B cell (primary cell): ENCODE measurements at regions not wholly inside any gene's neighbourhood (a gene's known extent, or its start where the extent isn't known, plus 50 kb on each side); places are given as distances from the start of the nearest gene placed in this dataset.

Experiments
- EZH2 ChIP-seq: IDR thresholded peaks from 2 replicates; pipeline ENCODE4 v1.6.1; 2012; ENCODE audit warnings: borderline replicate concordance, low read depth, mild to moderate bottlenecking, moderate library complexity, low read length; ENCODE audit not compliant: insufficient read depth, poor library complexity, severe bottlenecking
- TF ChIP-seq, protein P1 (sequence below): fragments of 200-600 bp; IDR thresholded peaks from one replicate; pipeline ENCODE4 v1.8.0; 2022; ENCODE audit warnings: antibody characterized with exemption, mild to moderate bottlenecking

- TF ChIP-seq, protein P1, sequence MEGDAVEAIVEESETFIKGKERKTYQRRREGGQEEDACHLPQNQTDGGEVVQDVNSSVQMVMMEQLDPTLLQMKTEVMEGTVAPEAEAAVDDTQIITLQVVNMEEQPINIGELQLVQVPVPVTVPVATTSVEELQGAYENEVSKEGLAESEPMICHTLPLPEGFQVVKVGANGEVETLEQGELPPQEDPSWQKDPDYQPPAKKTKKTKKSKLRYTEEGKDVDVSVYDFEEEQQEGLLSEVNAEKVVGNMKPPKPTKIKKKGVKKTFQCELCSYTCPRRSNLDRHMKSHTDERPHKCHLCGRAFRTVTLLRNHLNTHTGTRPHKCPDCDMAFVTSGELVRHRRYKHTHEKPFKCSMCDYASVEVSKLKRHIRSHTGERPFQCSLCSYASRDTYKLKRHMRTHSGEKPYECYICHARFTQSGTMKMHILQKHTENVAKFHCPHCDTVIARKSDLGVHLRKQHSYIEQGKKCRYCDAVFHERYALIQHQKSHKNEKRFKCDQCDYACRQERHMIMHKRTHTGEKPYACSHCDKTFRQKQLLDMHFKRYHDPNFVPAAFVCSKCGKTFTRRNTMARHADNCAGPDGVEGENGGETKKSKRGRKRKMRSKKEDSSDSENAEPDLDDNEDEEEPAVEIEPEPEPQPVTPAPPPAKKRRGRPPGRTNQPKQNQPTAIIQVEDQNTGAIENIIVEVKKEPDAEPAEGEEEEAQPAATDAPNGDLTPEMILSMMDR = no peak
- TF ChIP-seq EZH2 = no peak
These were observed 455.7 kb downstream of the GALR1 start for GRCh38 chr18:77705301-77705700.
